ENCODE measurements at regions not wholly inside any gene's neighbourhood (a gene's known extent, or its start where the extent isn't known, plus 50 kb on each side); places are given as distances from the start of the nearest gene placed in this dataset.

DNA sequence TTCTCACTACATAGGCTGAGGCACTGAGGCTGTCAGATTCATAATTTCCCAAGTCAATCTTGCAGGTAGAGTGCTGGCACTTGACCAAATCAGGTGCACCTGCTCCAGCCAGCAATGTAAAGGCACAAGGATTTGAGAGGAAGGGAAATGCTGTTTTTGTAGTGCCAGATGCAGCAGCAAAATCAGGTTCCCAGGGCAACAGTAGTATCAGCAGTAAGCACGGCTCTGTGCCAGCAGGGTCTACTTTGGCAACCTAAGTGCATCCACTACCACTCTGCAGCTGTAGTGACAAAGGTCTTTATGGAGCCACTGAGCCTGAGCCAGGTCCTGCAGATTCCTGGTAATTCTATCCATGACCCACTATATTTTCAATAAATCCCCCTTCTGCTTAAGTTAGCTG is 329.5 kb downstream of the TPBG start:
- Histone ChIP-seq H3K27me3 (0 out of 2 replicates have a peak, but pooled peaks cover 2% of the 10 kb centered on the region), H3K4me3 (ENCODE audit: low read depth, low read length) (no peak overlapping the region), H3K4me1 (no peaks in the 10 kb centered on the region), H3K36me3 (no peaks in the 10 kb centered on the region), H3K9me3 (no peaks in the 10 kb centered on the region)
- no peak for DNase-seq
- TF ChIP-seq, protein P1, sequence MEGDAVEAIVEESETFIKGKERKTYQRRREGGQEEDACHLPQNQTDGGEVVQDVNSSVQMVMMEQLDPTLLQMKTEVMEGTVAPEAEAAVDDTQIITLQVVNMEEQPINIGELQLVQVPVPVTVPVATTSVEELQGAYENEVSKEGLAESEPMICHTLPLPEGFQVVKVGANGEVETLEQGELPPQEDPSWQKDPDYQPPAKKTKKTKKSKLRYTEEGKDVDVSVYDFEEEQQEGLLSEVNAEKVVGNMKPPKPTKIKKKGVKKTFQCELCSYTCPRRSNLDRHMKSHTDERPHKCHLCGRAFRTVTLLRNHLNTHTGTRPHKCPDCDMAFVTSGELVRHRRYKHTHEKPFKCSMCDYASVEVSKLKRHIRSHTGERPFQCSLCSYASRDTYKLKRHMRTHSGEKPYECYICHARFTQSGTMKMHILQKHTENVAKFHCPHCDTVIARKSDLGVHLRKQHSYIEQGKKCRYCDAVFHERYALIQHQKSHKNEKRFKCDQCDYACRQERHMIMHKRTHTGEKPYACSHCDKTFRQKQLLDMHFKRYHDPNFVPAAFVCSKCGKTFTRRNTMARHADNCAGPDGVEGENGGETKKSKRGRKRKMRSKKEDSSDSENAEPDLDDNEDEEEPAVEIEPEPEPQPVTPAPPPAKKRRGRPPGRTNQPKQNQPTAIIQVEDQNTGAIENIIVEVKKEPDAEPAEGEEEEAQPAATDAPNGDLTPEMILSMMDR (IDR thresholded peaks at IDR 0.05; ENCODE audit: low read depth, low read length), result no peak

DNA sequence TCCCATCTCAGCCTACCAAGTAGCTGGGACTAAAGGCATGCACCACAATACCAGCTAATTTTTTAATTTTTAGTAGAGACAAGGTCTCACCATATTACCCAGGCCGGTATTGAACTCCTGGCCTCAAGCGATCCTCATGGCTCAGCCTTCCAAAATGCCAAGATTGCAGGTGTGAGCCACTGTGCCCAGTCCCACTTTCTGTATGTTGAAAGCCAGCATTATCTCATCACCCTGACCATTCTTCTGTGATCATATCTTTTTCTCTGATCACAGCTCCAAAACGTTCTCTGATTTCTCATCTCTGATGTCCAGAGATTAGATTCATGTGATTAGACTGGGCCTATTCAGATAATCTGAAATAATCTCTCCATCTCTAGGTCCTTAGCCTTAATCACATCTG is 337.7 kb downstream of the TPBG start:
- H3K27me3 ChIP-seq, result no peaks in the 10 kb centered on the region
- no peaks in the 10 kb centered on the region; the same call in 1 of the 2 replicates for H3K4me1 ChIP-seq
- TF ChIP-seq, protein P1 (IDR thresholded peaks at IDR 0.05; ENCODE audit: low read depth, low read length), result no peak
- H3K36me3 ChIP-seq, result no peaks in the 10 kb centered on the region
- H3K4me3 ChIP-seq (ENCODE audit: low read depth, low read length), result no peak overlapping the region
- H3K9me3 ChIP-seq, result no peaks in the 10 kb centered on the region
- DNase-seq, result no peak

DNA sequence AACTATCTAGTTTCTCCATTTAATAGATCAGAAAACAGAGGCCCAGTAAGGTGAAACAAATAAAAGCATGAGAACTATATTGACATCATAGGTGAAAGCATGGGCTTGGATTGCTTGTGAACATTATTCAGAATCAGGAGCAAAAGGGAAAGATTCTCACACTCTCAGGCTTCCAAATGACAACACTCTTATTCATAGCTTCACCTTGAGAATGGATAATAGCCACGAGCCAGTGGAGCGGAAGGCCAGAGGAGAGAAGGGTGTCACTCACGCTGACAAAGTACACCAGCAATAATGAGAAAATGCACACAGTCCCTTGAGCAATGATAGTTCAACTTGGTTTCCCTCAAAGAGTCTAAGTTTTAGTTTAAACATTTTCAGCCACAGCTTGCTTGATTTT is 339.0 kb downstream of the TPBG start:
- no peaks in the 10 kb centered on the region; the same call in 1 of the 2 replicates for H3K4me1 ChIP-seq
- no peaks in the 10 kb centered on the region for H3K9me3 ChIP-seq
- H3K27me3 ChIP-seq, result no peaks in the 10 kb centered on the region
- no peaks in the 10 kb centered on the region for H3K36me3 ChIP-seq
- TF ChIP-seq, protein P1 (IDR thresholded peaks at IDR 0.05; ENCODE audit: low read depth, low read length), result no peak
- no peak for DNase-seq
- no peak overlapping the region for H3K4me3 ChIP-seq (ENCODE audit: low read depth, low read length)

DNA sequence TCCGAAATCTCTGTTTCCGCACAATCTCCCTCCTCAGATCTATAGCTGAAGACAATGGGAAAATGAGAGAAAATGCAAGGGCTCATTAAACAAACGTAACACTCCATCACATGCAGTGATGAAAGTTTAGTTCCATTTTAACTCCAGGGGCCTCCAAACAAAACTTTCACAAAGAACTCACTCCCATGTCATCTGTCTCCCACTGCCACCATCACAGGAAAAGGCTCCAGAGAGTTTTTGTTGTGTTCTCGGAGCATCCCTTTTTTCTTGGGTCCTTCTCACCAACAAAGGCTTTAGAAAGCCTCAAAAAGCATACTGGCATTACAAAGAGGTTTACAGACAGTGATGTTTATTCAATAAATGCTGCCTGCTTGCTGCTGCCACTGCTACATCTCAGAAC is 339.6 kb downstream of the TPBG start:
- TF ChIP-seq, protein P1 (IDR thresholded peaks at IDR 0.05; ENCODE audit: low read depth, low read length), result no peak
- Histone ChIP-seq H3K27me3 (no peaks in the 10 kb centered on the region), H3K4me3 (ENCODE audit: low read depth, low read length) (no peak overlapping the region), H3K36me3 (no peaks in the 10 kb centered on the region), H3K9me3 (no peaks in the 10 kb centered on the region), H3K4me1 (no peaks in the 10 kb centered on the region; the same call in 1 of the 2 replicates)
- no peak for DNase-seq

DNA sequence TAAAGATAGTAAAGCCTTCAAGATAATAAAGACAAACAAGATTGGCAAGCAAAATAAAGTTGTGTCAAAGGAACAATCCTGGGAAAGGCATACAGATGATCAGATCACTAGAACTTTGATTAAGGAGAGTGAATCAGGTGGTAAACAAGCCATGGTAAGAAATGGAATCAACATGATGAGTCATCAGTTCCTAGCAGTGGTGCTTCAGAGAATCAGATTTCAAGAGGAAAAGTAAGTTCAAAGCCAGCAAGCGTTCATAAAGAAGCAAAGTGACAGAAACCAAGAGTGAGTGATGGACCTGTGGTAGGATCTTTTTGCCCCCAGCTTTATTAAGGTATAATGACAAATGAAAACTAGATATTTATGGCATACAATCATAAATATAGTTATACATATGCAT is 340.4 kb downstream of the TPBG start:
- Histone ChIP-seq H3K4me1 (no peaks in the 10 kb centered on the region; the same call in 1 of the 2 replicates), H3K36me3 (no peaks in the 10 kb centered on the region), H3K9me3 (no peaks in the 10 kb centered on the region), H3K27me3 (no peaks in the 10 kb centered on the region), H3K4me3 (ENCODE audit: low read depth, low read length) (no peak overlapping the region)
- DNase-seq, result no peak
- TF ChIP-seq, protein P1 (IDR thresholded peaks at IDR 0.05; ENCODE audit: low read depth, low read length), result no peak

DNA sequence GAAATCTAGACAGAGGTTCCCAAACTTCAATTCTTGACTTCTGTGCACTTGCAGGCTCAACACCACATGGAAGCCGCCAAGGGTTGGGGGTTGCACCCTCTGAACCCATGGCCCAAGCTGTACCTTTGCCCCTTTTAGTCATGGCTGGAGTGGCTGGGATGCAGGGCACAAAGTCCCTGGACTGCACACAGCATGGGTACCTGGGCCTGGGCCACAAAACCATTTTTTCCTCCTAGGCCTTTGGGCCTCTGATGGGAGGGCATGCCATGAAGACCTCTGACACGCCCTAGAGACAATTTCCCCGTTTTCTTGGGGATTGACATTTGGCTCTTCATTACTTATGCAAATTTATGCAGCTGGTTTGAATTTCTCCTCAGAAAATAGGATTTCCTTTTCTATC is 342.0 kb downstream of the TPBG start:
- H3K9me3 ChIP-seq, result no peaks in the 10 kb centered on the region
- H3K4me1 ChIP-seq, result no peaks in the 10 kb centered on the region; the same call in 1 of the 2 replicates
- TF ChIP-seq, protein P1 (IDR thresholded peaks at IDR 0.05; ENCODE audit: low read depth, low read length), result no peak
- DNase-seq, result no peak
- H3K4me3 ChIP-seq (ENCODE audit: low read depth, low read length), result no peak overlapping the region
- H3K36me3 ChIP-seq, result no peaks in the 10 kb centered on the region
- no peaks in the 10 kb centered on the region for H3K27me3 ChIP-seq

Measured in BE2C (cell line).